Prostate gland (tissue), 2 donors: ENCODE measurements at regions not wholly inside any gene's neighbourhood (a gene's known extent, or its start where the extent isn't known, plus 50 kb on each side); places are given as distances from the start of the nearest gene placed in this dataset.

Experiments used
- CTCF ChIP-seq, 4 experiments: fragments of 200-600 bp in 2 of 4; fragments of 450-650 bp in 2 of 4; sonication (generic) in 2 of 4; IDR thresholded peaks; 1 replicate in 3 of 4; 2 replicates in 1 of 4; pipeline ENCODE4 v1.5.1; 2016 to 2019; ENCODE audit warnings: antibody characterized with exemption in 4 of 4, mild to moderate bottlenecking in 2 of 4, moderate library complexity in 2 of 4
- POLR2A ChIP-seq: fragments of 450-650 bp; IDR thresholded peaks from one replicate; pipeline ENCODE4 v1.6.1; 2016; ENCODE audit warnings: antibody characterized with exemption, mild to moderate bottlenecking
- POLR2AphosphoS5 ChIP-seq: sonication (generic); formaldehyde crosslinking; IDR thresholded peaks from one replicate; pipeline ENCODE4 v1.6.1; 2017; ENCODE audit warnings: antibody characterized with exemption

DNA sequence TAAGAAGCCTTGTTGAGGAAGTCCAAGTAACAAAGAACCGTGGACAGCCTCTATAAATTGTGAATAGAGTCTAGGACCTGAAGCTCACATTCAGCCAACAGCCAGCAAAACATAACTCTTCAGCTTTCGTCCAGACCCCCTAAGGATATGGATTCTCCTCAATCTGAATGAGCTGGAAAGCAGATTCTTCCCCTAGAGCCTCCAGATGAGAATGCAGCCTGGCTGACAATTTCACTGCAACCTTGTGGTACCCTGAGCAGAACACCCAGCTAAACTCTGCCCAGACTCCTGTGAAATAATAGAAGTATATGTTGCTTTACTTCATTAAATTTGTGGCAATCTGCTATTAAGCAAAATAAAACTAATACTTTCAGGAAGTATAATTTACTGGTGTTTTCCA is 483.5 kb upstream of the SLC8A1 start:
- no peak for TF ChIP-seq CTCF (IDR thresholded peaks at IDR 0.05)
- no peak for TF ChIP-seq POLR2A
- TF ChIP-seq POLR2AphosphoS5 = no peak
